ENCODE measurements at regions not wholly inside any gene's neighbourhood (a gene's known extent, or its start where the extent isn't known, plus 50 kb on each side); places are given as distances from the start of the nearest gene placed in this dataset.

GRCh38 chr14:28673056-28673455 is 93.5 kb upstream of the FOXG1 start:
- Mint-ChIP-seq H3K27ac (ENCODE audit: unreplicated experiment) (no peak overlapping the region), H3K27me3 (ENCODE audit: insufficient read depth, unreplicated experiment) (peaks cover 11% of the 10 kb centered on the region), H3K36me3 (ENCODE audit: insufficient read depth, unreplicated experiment) (no peaks in the 10 kb centered on the region), H3K4me1 (ENCODE audit: low read depth, unreplicated experiment) (no peaks in the 10 kb centered on the region), H3K9me3 (ENCODE audit: unreplicated experiment) (no peaks in the 10 kb centered on the region), H3K4me3 (ENCODE audit: unreplicated experiment) (no peak overlapping the region)
- POLR2A ChIA-PET: no interaction called here
- Histone ChIP-seq H3K9me3 (no peaks in the 10 kb centered on the region), H3K27me3 (replicated peaks; ENCODE audit: control insufficient read depth, insufficient read depth, low read length) (no peaks in the 10 kb centered on the region), H3K36me3 (ENCODE audit: control insufficient read depth, insufficient read depth, low read length) (no peaks in the 10 kb centered on the region), H3K4me3 (ENCODE audit: low read depth, low read length) (no peak overlapping the region), H3K4me1 (no peaks in the 10 kb centered on the region)
- no TSS peak for BruUV-seq (replicated peaks)
- CTCF ChIA-PET: no interaction called here
- no peak for DNase-seq
- TF ChIP-seq CTCF (IDR thresholded peaks at IDR 0.05; ENCODE audit: insufficient read depth in 1 of 2, low read depth in 1 of 2, low read length in 1 of 2, severe bottlenecking in 1 of 2, unreplicated experiment in 1 of 2): no peak
- intact Hi-C loops (cut with micrococcal nuclease; ENCODE audit: unreplicated experiment): no loop called here

GRCh38 chr14:28676479-28676878 is 90.1 kb upstream of the FOXG1 start:
- no peak overlapping the region for H3K4me3 ChIP-seq (ENCODE audit: low read depth, low read length)
- no peaks in the 10 kb centered on the region for H3K36me3 Mint-ChIP-seq (ENCODE audit: insufficient read depth, unreplicated experiment)
- peaks cover 6% of the 10 kb centered on the region for H3K27me3 Mint-ChIP-seq (ENCODE audit: insufficient read depth, unreplicated experiment)
- BruUV-seq (replicated peaks): no TSS peak
- intact Hi-C loops (cut with micrococcal nuclease; ENCODE audit: unreplicated experiment): no loop called here
- no peak overlapping the region for H3K4me3 Mint-ChIP-seq (ENCODE audit: unreplicated experiment)
- DNase-seq: no peak
- no peaks in the 10 kb centered on the region for H3K27me3 ChIP-seq (replicated peaks; ENCODE audit: control insufficient read depth, insufficient read depth, low read length)
- H3K4me1 ChIP-seq: no peaks in the 10 kb centered on the region
- ChIA-PET CTCF (no interaction called here), POLR2A (no interaction called here)
- H3K9me3 ChIP-seq: no peaks in the 10 kb centered on the region
- H3K9me3 Mint-ChIP-seq (ENCODE audit: unreplicated experiment): no peaks in the 10 kb centered on the region
- TF ChIP-seq CTCF (IDR thresholded peaks at IDR 0.05; ENCODE audit: insufficient read depth in 1 of 2, low read depth in 1 of 2, low read length in 1 of 2, severe bottlenecking in 1 of 2, unreplicated experiment in 1 of 2): no peak
- no peak overlapping the region for H3K27ac Mint-ChIP-seq (ENCODE audit: unreplicated experiment)
- no peaks in the 10 kb centered on the region for H3K4me1 Mint-ChIP-seq (ENCODE audit: low read depth, unreplicated experiment)
- no peaks in the 10 kb centered on the region; the same call in 1 of the 2 replicates for H3K36me3 ChIP-seq (ENCODE audit: control insufficient read depth, insufficient read depth, low read length)

- H3K36me3 Mint-ChIP-seq (ENCODE audit: insufficient read depth, unreplicated experiment): no peaks in the 10 kb centered on the region
- intact Hi-C loops (cut with micrococcal nuclease; ENCODE audit: unreplicated experiment): no loop called here
- no peak for TF ChIP-seq CTCF (IDR thresholded peaks at IDR 0.05; ENCODE audit: insufficient read depth in 1 of 2, low read depth in 1 of 2, low read length in 1 of 2, severe bottlenecking in 1 of 2, unreplicated experiment in 1 of 2)
- H3K9me3 ChIP-seq: no peaks in the 10 kb centered on the region
- no peak overlapping the region for H3K4me3 ChIP-seq (ENCODE audit: low read depth, low read length)
- no peaks in the 10 kb centered on the region for H3K9me3 Mint-ChIP-seq (ENCODE audit: unreplicated experiment)
- H3K4me1 Mint-ChIP-seq (ENCODE audit: low read depth, unreplicated experiment): no peaks in the 10 kb centered on the region
- no peak for DNase-seq
- no peaks in the 10 kb centered on the region for H3K27me3 ChIP-seq (replicated peaks; ENCODE audit: control insufficient read depth, insufficient read depth, low read length)
- H3K4me3 Mint-ChIP-seq (ENCODE audit: unreplicated experiment): no peak overlapping the region
- H3K27ac Mint-ChIP-seq (ENCODE audit: unreplicated experiment): no peak overlapping the region
- peaks cover 3% of the 10 kb centered on the region for H3K27me3 Mint-ChIP-seq (ENCODE audit: insufficient read depth, unreplicated experiment)
- no TSS peak for BruUV-seq (replicated peaks)
- ChIA-PET CTCF (no interaction called here), POLR2A (no interaction called here)
- H3K4me1 ChIP-seq: no peaks in the 10 kb centered on the region
- H3K36me3 ChIP-seq (ENCODE audit: control insufficient read depth, insufficient read depth, low read length): no peaks in the 10 kb centered on the region; the same call in 1 of the 2 replicates
Observed at GRCh38 chr14:28677381-28677780, 89.2 kb upstream of the FOXG1 start.

Measured in Caco-2 (cell line).